PC-3 (cell line): ENCODE measurements at regions not wholly inside any gene's neighbourhood (a gene's known extent, or its start where the extent isn't known, plus 50 kb on each side); places are given as distances from the start of the nearest gene placed in this dataset.
A peak's percentile ranks its signal among the peaks of the same experiment; 100 is the strongest.

Source experiments
- ATAC-seq: fragments of 200-7000 bp; cut with Tn5 transposase; 2 replicates; pipeline ENCODE4 v1.9.1; 2020; ENCODE audit warnings: mild to moderate bottlenecking, moderate library complexity
- BruUV-seq: library from RNA; stranded (reverse); fragments of 400-500 nt; replicated peaks from 2 replicates; lab custom pipeline; 2021; lab: Mats Ljungman, UMichigan
- CTCF ChIA-PET: fragments of 300-600 bp; sonication (Branson Sonifier 250); formaldehyde crosslinking; loops from one replicate; lab custom pipeline; 2022; ENCODE audit warnings: antibody characterized with exemption; lab: Charles Lee
- POLR2A ChIA-PET: fragments of 300-600 bp; sonication (Branson Sonifier 250); formaldehyde crosslinking; loops from one replicate; lab custom pipeline; 2022; ENCODE audit warnings: antibody characterized with exemption; ENCODE audit not compliant: unreplicated experiment; lab: Charles Lee
- DNase-seq: peaks from one replicate; pipeline ENCODE4 v3.0.0-alpha.2; 2015
- H2AFZ ChIP-seq: fragments of 300-600 bp; sonication (generic); 2 replicates; pipeline ENCODE4 v1.6.0; 2016; ENCODE audit warnings: antibody characterized with exemption, low read length
- H3F3A ChIP-seq: fragments of 300-600 bp; sonication (generic); one replicate; pipeline ENCODE4 v1.6.0; 2017; ENCODE audit warnings: antibody characterized with exemption, low read length, control low read depth, mild to moderate bottlenecking; ENCODE audit not compliant: unreplicated experiment
- H3K27ac ChIP-seq: fragments of 300-600 bp; sonication (generic); 2 replicates; pipeline ENCODE4 v1.5.1; 2016; ENCODE audit warnings: mild to moderate bottlenecking, low read length
- H3K27me3 ChIP-seq: fragments of 300-600 bp; sonication (generic); 2 replicates; pipeline ENCODE4 v1.6.1; 2016; ENCODE audit warnings: low read length, mixed read lengths
- H3K36me3 ChIP-seq: fragments of 300-600 bp; sonication (generic); 2 replicates; pipeline ENCODE4 v1.6.1; 2016; ENCODE audit warnings: low read depth, mixed run types, low read length, mixed read lengths
- H3K4me1 ChIP-seq: fragments of 300-600 bp; sonication (generic); 2 replicates; pipeline ENCODE4 v1.5.1; 2016; ENCODE audit warnings: low read length; ENCODE audit not compliant: insufficient read depth
- H3K4me2 ChIP-seq: fragments of 300-600 bp; sonication (generic); 2 replicates; pipeline ENCODE4 v1.6.0; 2016; ENCODE audit warnings: low read length
- H3K4me3 ChIP-seq: fragments of 300-600 bp; sonication (generic); 2 replicates; pipeline ENCODE4 v1.5.1; 2016; ENCODE audit warnings: mild to moderate bottlenecking, low read length, mixed read lengths
- H3K79me2 ChIP-seq: fragments of 300-600 bp; sonication (generic); 2 replicates; pipeline ENCODE4 v1.6.1; 2017; ENCODE audit warnings: low read length, mixed read lengths
- H3K9ac ChIP-seq: fragments of 300-600 bp; sonication (generic); 2 replicates; pipeline ENCODE4 v1.6.0; 2016; ENCODE audit warnings: mild to moderate bottlenecking, low read length
- H3K9me2 ChIP-seq: fragments of 300-600 bp; sonication (generic); replicated peaks from 2 replicates; pipeline ENCODE4 v1.6.1; 2016; ENCODE audit warnings: mixed run types, low read length, mixed read lengths
- H3K9me3 ChIP-seq: fragments of 300-600 bp; sonication (generic); 2 replicates; pipeline ENCODE4 v1.6.1; 2016; ENCODE audit warnings: low read length, mixed read lengths
- H4K20me1 ChIP-seq: fragments of 300-600 bp; sonication (generic); 2 replicates; pipeline ENCODE4 v1.6.1; 2016; ENCODE audit warnings: low read length, mixed read lengths
- EZH2 ChIP-seq: fragments of 300-600 bp; sonication (generic); IDR thresholded peaks from one replicate; pipeline ENCODE4 v1.6.1; 2017; ENCODE audit warnings: antibody characterized with exemption, mild to moderate bottlenecking, low read length; ENCODE audit not compliant: unreplicated experiment
- EZH2phosphoT487 ChIP-seq: fragments of 300-600 bp; sonication (generic); IDR thresholded peaks from 2 replicates; pipeline ENCODE4 v1.6.1; 2018; ENCODE audit warnings: mild to moderate bottlenecking, antibody characterized with exemption, low read length, borderline replicate concordance
- intact Hi-C: fragments of 100-400 bp; cut with micrococcal nuclease; formaldehyde crosslinking; loops from 2 replicates; pipeline ENCODE4 v1.9.0; 2023
- TF ChIP-seq, protein P1 (sequence below): fragments of 300-600 bp; sonication (generic); conservative IDR thresholded peaks from 2 replicates; pipeline ENCODE4 v1.5.1; 2017; ENCODE audit warnings: antibody characterized with exemption, low read depth, mild to moderate bottlenecking, low read length

DNA sequence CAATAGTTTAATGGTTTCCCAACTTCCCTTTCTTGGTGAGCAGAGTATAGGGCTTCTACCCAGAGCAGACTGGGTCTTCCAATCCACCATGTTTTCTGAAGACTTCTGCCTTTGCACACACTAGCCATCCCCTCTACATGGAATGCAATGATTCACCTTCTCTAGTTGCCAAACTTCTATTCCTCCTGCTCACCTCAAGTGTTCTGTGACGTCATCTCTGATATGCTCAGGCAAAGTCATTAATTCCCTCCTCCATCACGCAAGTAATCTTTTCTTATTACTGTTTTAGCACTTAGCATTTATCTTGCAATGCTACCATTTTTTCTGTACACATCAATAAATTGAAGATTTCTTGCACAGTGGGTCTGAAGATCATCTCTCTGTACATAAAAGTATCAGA, 174.2 kb downstream of the RBM26 start:
- no peak overlapping the region for H3K4me2 ChIP-seq

DNA sequence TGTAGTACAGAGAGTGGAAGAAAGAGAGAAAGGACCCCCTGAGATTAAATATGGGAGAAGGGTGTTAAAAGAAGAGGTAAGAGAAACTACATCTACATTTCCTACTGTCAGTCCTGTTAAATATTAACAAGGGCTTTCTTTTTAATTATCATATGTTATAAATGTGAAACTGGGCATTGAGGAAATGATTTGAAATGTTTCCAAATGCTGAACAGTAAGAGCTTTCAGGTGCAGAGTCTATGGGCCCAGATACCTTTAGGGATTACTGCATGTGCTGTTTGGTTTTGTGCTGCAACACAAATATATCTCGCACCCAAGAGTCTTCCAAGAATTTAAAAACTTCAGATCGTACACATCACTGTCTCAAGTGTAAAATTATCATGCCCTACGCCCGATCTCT, 176.3 kb downstream of the RBM26 start:
- H3K79me2 ChIP-seq: no peaks in the 10 kb centered on the region
- no peaks in the 10 kb centered on the region for H3K9me2 ChIP-seq
- H3K4me3 ChIP-seq: no peak overlapping the region
- peaks cover 7% of the 10 kb centered on the region; the same call in 1 of the 2 replicates for H3K4me1 ChIP-seq
- H3K4me2 ChIP-seq: no peak overlapping the region
- ChIA-PET CTCF (no interaction called here), POLR2A (no interaction called here)
- no peaks in the 10 kb centered on the region for H3K36me3 ChIP-seq
- no peaks in the 10 kb centered on the region for H4K20me1 ChIP-seq
- intact Hi-C loops: no loop called here
- no peaks in the 10 kb centered on the region for H3K9me3 ChIP-seq
- H2AFZ ChIP-seq: no peak overlapping the region
- no TSS peak for BruUV-seq
- H3K27ac ChIP-seq: no peak overlapping the region
- H3K9ac ChIP-seq: no peak overlapping the region
- DNase-seq (no peak), ATAC-seq (no peak)
- TF ChIP-seq, protein P1, sequence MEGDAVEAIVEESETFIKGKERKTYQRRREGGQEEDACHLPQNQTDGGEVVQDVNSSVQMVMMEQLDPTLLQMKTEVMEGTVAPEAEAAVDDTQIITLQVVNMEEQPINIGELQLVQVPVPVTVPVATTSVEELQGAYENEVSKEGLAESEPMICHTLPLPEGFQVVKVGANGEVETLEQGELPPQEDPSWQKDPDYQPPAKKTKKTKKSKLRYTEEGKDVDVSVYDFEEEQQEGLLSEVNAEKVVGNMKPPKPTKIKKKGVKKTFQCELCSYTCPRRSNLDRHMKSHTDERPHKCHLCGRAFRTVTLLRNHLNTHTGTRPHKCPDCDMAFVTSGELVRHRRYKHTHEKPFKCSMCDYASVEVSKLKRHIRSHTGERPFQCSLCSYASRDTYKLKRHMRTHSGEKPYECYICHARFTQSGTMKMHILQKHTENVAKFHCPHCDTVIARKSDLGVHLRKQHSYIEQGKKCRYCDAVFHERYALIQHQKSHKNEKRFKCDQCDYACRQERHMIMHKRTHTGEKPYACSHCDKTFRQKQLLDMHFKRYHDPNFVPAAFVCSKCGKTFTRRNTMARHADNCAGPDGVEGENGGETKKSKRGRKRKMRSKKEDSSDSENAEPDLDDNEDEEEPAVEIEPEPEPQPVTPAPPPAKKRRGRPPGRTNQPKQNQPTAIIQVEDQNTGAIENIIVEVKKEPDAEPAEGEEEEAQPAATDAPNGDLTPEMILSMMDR: no peak
- no peak for TF ChIP-seq EZH2
- TF ChIP-seq EZH2phosphoT487: no peak
- no peaks in the 10 kb centered on the region for H3K27me3 ChIP-seq
- H3F3A ChIP-seq: no peaks in the 10 kb centered on the region

More for the DNA sequence above, 174.2 kb downstream of the RBM26 start:
- ChIA-PET CTCF (no interaction called here), POLR2A (no interaction called here)
- Histone ChIP-seq H3K79me2 (no peaks in the 10 kb centered on the region), H3K9ac (no peak overlapping the region), H3F3A (no peaks in the 10 kb centered on the region), H3K9me2 (no peaks in the 10 kb centered on the region), H3K36me3 (no peaks in the 10 kb centered on the region), H3K4me1 (peaks cover 7% of the 10 kb centered on the region; the same call in 1 of the 2 replicates), H2AFZ (no peak overlapping the region), H3K27me3 (no peaks in the 10 kb centered on the region), H3K27ac (no peak overlapping the region), H3K9me3 (no peaks in the 10 kb centered on the region), H4K20me1 (no peaks in the 10 kb centered on the region), H3K4me3 (no peak overlapping the region)
- TF ChIP-seq EZH2: no peak
- TF ChIP-seq, protein P1: no peak
- TF ChIP-seq EZH2phosphoT487: no peak
- intact Hi-C loops: no loop called here
- BruUV-seq: no TSS peak
- no peak for ATAC-seq
- no peak for DNase-seq

DNA sequence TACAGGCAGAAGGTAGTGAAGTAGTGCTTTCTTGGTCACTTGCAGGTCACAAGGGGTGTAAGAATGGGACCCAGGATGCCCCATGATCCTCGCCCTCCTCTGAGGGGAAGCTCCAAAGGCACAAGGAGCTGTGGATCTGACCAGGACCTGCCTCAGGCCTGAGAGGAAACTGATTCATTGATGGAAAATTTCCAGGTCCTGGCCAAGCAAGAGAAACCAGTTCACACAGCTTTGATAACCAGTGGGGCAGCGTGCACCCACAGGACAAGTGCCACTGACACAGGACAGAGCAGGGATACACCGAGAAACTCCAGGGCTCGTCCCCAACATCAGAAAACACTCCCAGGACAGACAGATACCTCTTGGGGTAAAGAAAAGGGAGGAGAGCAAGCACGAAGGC, 177.1 kb downstream of the RBM26 start:
- peak; percentile 50 for ATAC-seq
- Histone ChIP-seq H3K4me1 (peaks cover 7% of the 10 kb centered on the region; the same call in 1 of the 2 replicates), H3K27ac (no peak overlapping the region), H4K20me1 (no peaks in the 10 kb centered on the region), H3K9me2 (no peaks in the 10 kb centered on the region), H3K9ac (no peak overlapping the region), H2AFZ (no peak overlapping the region), H3K27me3 (no peaks in the 10 kb centered on the region), H3K79me2 (no peaks in the 10 kb centered on the region), H3K4me2 (peak overlapping the region; percentile 31), H3K36me3 (no peaks in the 10 kb centered on the region), H3K9me3 (no peaks in the 10 kb centered on the region), H3K4me3 (no peak overlapping the region), H3F3A (no peaks in the 10 kb centered on the region)
- CTCF ChIA-PET: no interaction called here
- TF ChIP-seq EZH2phosphoT487: no peak
- TF ChIP-seq, protein P1: no peak
- no peak for TF ChIP-seq EZH2
- BruUV-seq: no TSS peak
- intact Hi-C loops: no loop called here
- peak; percentile 59 for DNase-seq
- POLR2A ChIA-PET: no interaction called here
